ENCODE measurements at regions not wholly inside any gene's neighbourhood (a gene's known extent, or its start where the extent isn't known, plus 50 kb on each side); places are given as distances from the start of the nearest gene placed in this dataset.

- TF ChIP-seq CTCF (conservative IDR thresholded peaks at IDR 0.05) (no peak), EZH2 (IDR thresholded peaks at IDR 0.05; ENCODE audit: low read depth) (no peak)
Measured at GRCh38 chr2:59909147-59909546, 644.3 kb downstream of the BCL11A start.

Measured in PC-9 (cell line).